HL-60 (cell line): ENCODE measurements at regions not wholly inside any gene's neighbourhood (a gene's known extent, or its start where the extent isn't known, plus 50 kb on each side); places are given as distances from the start of the nearest gene placed in this dataset.

Experiments used
- CTCF ChIP-seq: IDR thresholded peaks from one replicate; pipeline ENCODE4 v1.5.1; 2011; ENCODE audit warnings: low read length, control low read depth, inconsistent platforms; ENCODE audit not compliant: insufficient read depth
- GABPA ChIP-seq: IDR thresholded peaks from 2 replicates; pipeline ENCODE4 v1.6.1; 2012; ENCODE audit warnings: low read depth
- POLR2AphosphoS5 ChIP-seq: IDR thresholded peaks from 2 replicates; pipeline ENCODE4 v1.6.1; 2012; ENCODE audit warnings: low read depth

GRCh38 chr15:36506733-36507356, 72.6 kb upstream of the CDIN1 start:
- TF ChIP-seq GABPA (no peak), CTCF (no peak), POLR2AphosphoS5 (no peak)
